ENCODE measurements at regions not wholly inside any gene's neighbourhood (a gene's known extent, or its start where the extent isn't known, plus 50 kb on each side); places are given as distances from the start of the nearest gene placed in this dataset.
A peak's percentile ranks its signal among the peaks of the same experiment; 100 is the strongest.

GRCh38 chr5:5979761-5980537 lies 398.4 kb downstream of the MED10 start:
- Histone ChIP-seq H3K4me3 (replicated peaks in 1 of 3) (no peak overlapping the region), H3K9me3 (no peaks in the 10 kb centered on the region), H3K4me1 (peaks cover 3 to 4% of the 10 kb centered on the region in 2 donors), H3K27ac (no peak overlapping the region), H3K36me3 (no peaks in the 10 kb centered on the region), H3K27me3 (no peaks in the 10 kb centered on the region)
- WGBS, 2 donors = 26 to 33% methylated on average over 6 of the region's 6 CpGs
- DNase-seq = no peak
- intact Hi-C loops (cut with DNase I) = no loop called here
- TF ChIP-seq POLR2A (IDR thresholded peaks at IDR 0.05) (no peak), CTCF (IDR thresholded peaks at IDR 0.05) (no peak)

DNA sequence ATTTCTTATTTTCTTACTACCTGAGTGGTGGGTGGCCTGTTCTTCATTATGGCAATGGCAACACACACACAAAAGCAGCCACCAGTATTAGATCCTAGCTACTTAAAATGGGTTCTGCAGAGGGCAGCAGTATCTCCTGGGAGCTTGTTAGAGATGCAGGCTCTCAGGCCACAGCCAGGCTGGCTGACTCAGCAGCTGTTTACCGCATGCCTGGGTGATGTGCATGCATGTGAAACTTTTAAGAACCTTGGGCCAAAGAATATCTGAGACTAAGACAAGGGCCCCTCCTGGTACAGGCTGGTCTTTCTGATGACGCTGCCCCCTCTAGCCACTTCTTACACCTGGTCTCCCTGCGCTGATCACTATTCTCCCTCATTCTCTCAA lies 399.0 kb downstream of the MED10 start:
- Histone ChIP-seq H3K4me3 (replicated peaks in 1 of 3) (no peak overlapping the region), H3K36me3 (no peaks in the 10 kb centered on the region), H3K4me1 (peaks cover 3 to 4% of the 10 kb centered on the region in 2 donors), H3K27ac (no peak overlapping the region), H3K9me3 (no peaks in the 10 kb centered on the region), H3K27me3 (no peaks in the 10 kb centered on the region)
- intact Hi-C loops (cut with DNase I) = no loop called here
- peak; percentile 11 to 28 for DNase-seq
- 55 to 58% methylated on average over 3 of the region's 3 CpGs for WGBS, 2 donors
- TF ChIP-seq CTCF (IDR thresholded peaks at IDR 0.05) = no peak
- no peak for TF ChIP-seq POLR2A (IDR thresholded peaks at IDR 0.05)

- Histone ChIP-seq H3K4me1 (peaks cover 3 to 4% of the 10 kb centered on the region in 2 donors), H3K27ac (no peak overlapping the region), H3K9me3 (no peaks in the 10 kb centered on the region), H3K4me3 (replicated peaks in 1 of 3) (no peak overlapping the region), H3K27me3 (no peaks in the 10 kb centered on the region), H3K36me3 (no peaks in the 10 kb centered on the region)
- intact Hi-C loops (cut with DNase I) = no loop called here
- WGBS, 2 donors = 71 to 72% methylated on average over 10 of the region's 10 CpGs
- TF ChIP-seq POLR2A (IDR thresholded peaks at IDR 0.05) (no peak), CTCF (IDR thresholded peaks at IDR 0.05) (no peak)
- DNase-seq = no peak
Measured at GRCh38 chr5:5978501-5979376, 399.6 kb downstream of the MED10 start.

DNA sequence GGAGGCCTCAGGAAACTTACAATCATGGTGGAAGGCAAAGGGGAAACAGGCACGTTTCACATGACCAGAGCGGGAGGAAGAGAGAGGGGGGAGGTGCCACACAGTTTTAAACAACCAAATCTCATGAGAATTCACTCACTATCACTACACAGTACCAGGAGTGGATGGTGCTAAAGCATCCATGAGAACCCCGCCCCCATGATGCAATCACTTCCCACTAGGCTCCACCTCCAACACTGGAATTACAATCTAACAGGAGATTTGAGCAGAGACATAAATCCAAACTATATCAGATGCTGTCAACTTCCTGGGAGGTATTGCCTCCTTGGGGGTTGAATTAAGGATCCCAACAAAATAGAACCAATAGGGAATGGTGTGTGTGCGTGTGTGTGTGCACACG lies 407.1 kb downstream of the MED10 start:
- intact Hi-C loops (cut with DNase I) = no loop called here
- Histone ChIP-seq H3K27me3 (no peaks in the 10 kb centered on the region), H3K27ac (no peak overlapping the region), H3K4me1 (no peaks in the 10 kb centered on the region), H3K36me3 (no peaks in the 10 kb centered on the region), H3K9me3 (no peaks in the 10 kb centered on the region), H3K4me3 (replicated peaks in 1 of 3) (no peak overlapping the region)
- 87 to 89% methylated on average over 5 of the region's 5 CpGs for WGBS, 2 donors
- no peak for TF ChIP-seq POLR2A (IDR thresholded peaks at IDR 0.05)
- TF ChIP-seq CTCF (IDR thresholded peaks at IDR 0.05) = no peak
- DNase-seq = no peak

DNA sequence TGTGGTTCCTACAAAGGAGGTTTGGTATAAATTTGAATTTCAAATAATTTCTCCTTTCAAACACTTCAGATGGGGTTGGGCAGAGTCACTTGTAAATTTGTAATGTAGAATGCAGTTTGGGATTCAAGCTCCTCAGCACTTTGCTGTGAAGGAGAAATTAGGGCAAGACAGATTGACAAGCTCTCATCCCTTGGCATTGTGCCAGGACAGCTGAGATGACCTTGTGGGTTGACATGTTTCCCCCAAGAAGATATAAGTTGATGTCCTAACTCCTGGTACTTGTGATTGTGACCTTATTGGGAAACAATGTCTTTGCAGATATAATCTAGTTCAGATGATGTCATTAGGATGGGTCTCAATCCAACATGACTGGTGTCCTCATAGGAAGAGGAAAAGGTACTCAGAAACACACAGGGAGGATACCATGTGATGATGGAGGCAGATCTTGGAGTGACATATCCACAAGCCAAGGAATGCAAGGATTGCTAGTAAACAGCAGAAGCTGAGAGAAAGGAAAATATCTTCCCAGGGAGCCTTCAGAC lies 408.3 kb downstream of the MED10 start:
- intact Hi-C loops (cut with DNase I) = no loop called here
- Histone ChIP-seq H3K4me1 (no peaks in the 10 kb centered on the region), H3K27ac (no peak overlapping the region), H3K36me3 (no peaks in the 10 kb centered on the region), H3K27me3 (no peaks in the 10 kb centered on the region), H3K4me3 (replicated peaks in 1 of 3) (no peak overlapping the region), H3K9me3 (no peaks in the 10 kb centered on the region)
- TF ChIP-seq CTCF (IDR thresholded peaks at IDR 0.05) = no peak
- TF ChIP-seq POLR2A (IDR thresholded peaks at IDR 0.05) = no peak
- DNase-seq = no peak

Data from thyroid gland (tissue), 4 donors.